ENCODE measurements at regions not wholly inside any gene's neighbourhood (a gene's known extent, or its start where the extent isn't known, plus 50 kb on each side); places are given as distances from the start of the nearest gene placed in this dataset.

DNA sequence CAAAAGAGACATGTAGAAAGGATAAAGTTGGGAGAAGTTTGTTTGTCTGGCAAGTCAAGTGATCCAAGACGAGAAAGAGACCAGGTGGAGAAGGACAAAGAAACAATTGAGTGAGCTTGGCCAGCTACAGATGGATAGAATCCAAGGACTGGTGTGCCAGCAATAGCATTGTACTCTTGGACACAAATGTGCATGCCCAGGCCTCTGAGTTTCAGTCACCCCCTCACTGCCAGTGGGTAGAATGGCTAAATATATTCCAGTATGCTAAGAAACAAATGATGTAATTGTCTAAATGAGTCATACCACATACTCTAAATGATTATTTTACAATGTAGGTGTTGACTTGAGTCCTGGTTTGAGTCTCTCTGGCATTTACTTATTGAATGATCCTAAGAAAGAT lies 881.3 kb downstream of the LRRTM4 start:
- TF ChIP-seq, protein P1, sequence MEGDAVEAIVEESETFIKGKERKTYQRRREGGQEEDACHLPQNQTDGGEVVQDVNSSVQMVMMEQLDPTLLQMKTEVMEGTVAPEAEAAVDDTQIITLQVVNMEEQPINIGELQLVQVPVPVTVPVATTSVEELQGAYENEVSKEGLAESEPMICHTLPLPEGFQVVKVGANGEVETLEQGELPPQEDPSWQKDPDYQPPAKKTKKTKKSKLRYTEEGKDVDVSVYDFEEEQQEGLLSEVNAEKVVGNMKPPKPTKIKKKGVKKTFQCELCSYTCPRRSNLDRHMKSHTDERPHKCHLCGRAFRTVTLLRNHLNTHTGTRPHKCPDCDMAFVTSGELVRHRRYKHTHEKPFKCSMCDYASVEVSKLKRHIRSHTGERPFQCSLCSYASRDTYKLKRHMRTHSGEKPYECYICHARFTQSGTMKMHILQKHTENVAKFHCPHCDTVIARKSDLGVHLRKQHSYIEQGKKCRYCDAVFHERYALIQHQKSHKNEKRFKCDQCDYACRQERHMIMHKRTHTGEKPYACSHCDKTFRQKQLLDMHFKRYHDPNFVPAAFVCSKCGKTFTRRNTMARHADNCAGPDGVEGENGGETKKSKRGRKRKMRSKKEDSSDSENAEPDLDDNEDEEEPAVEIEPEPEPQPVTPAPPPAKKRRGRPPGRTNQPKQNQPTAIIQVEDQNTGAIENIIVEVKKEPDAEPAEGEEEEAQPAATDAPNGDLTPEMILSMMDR (IDR thresholded peaks at IDR 0.05; ENCODE audit: insufficient read depth, low read length, poor library complexity, severe bottlenecking) = no peak
- TF ChIP-seq EZH2phosphoT487 (conservative IDR thresholded peaks at IDR 0.05; ENCODE audit: low read length) = no peak
